ENCODE measurements at regions not wholly inside any gene's neighbourhood (a gene's known extent, or its start where the extent isn't known, plus 50 kb on each side); places are given as distances from the start of the nearest gene placed in this dataset.

GRCh38 chr22:49562685-49563249 lies 264.9 kb downstream of the BRD1 start (continued):
- TF ChIP-seq ZNF114 (CRISPR knock-in tag; IDR thresholded peaks at IDR 0.05) (no peak), NANOG (IDR thresholded peaks at IDR 0.05; ENCODE audit: borderline replicate concordance) (no peak), EZH2phosphoT487 (IDR thresholded peaks at IDR 0.05; ENCODE audit: unreplicated experiment) (no peak), CTCF (conservative IDR thresholded peaks at IDR 0.05; ENCODE audit: low read depth in 2 of 2) (no peak), JUNB (IDR thresholded peaks at IDR 0.05; ENCODE audit: unreplicated experiment) (no peak), POLR2AphosphoS5 (IDR thresholded peaks at IDR 0.05; ENCODE audit: low read depth) (no peak)

- Histone ChIP-seq H3K79me2 (replicated peaks; ENCODE audit: insufficient read depth) (no peaks in the 10 kb centered on the region), H3K4me3 (no peak overlapping the region), H3K27me3 (ENCODE audit: insufficient read depth) (0 out of 2 replicates have a peak, but pooled peaks cover 3% of the 10 kb centered on the region), H3F3A (replicated peaks; ENCODE audit: low read depth) (no peaks in the 10 kb centered on the region), H4K20me1 (replicated peaks; ENCODE audit: insufficient read depth) (no peaks in the 10 kb centered on the region), H3K27ac (ENCODE audit: low read depth) (no peak overlapping the region), H3K4me1 (ENCODE audit: insufficient read depth) (no peaks in the 10 kb centered on the region), H3K36me3 (ENCODE audit: insufficient read depth) (peaks cover 9% of the 10 kb centered on the region; the same call in 1 of the 2 replicates), H3K4me2 (no peak overlapping the region), H3K9me2 (ENCODE audit: insufficient read depth) (no peaks in the 10 kb centered on the region), H2AFZ (no peak overlapping the region)
- DNase-seq (ENCODE audit: low spot score) (no peak), ATAC-seq (no peak)
- TF ChIP-seq POLR2AphosphoS5 (IDR thresholded peaks at IDR 0.05; ENCODE audit: low read depth) (no peak), JUNB (IDR thresholded peaks at IDR 0.05; ENCODE audit: unreplicated experiment) (no peak), ZNF462 (CRISPR knock-in tag; IDR thresholded peaks at IDR 0.05) (no peak), EZH2phosphoT487 (IDR thresholded peaks at IDR 0.05; ENCODE audit: unreplicated experiment) (no peak), EZH2 (IDR thresholded peaks at IDR 0.05; ENCODE audit: low read depth, unreplicated experiment) (no peak), NANOG (IDR thresholded peaks at IDR 0.05; ENCODE audit: borderline replicate concordance) (no peak), ETS1 (IDR thresholded peaks at IDR 0.05) (no peak)
- no peaks in the 10 kb centered on the region for H3K4me1 Mint-ChIP-seq
- H3K36me3 Mint-ChIP-seq (ENCODE audit: low read depth), result no peaks in the 10 kb centered on the region
- H3K27ac Mint-ChIP-seq, result no peak overlapping the region
- no peaks in the 10 kb centered on the region; the same call in 2 of the 3 replicates for H3K9me3 Mint-ChIP-seq
- H3K27me3 Mint-ChIP-seq (ENCODE audit: insufficient read depth, low read depth, poor library complexity), result peaks cover 4% of the 10 kb centered on the region
- no peak overlapping the region for H3K4me3 Mint-ChIP-seq
Observed at GRCh38 chr22:49561976-49562375, 265.7 kb downstream of the BRD1 start.

Measured in GM23338 (cell line).